Spleen (tissue), 11 donors: ENCODE measurements at regions not wholly inside any gene's neighbourhood (a gene's known extent, or its start where the extent isn't known, plus 50 kb on each side); places are given as distances from the start of the nearest gene placed in this dataset.
"Not testable (repeated sequence)": the region's sequence is repeated elsewhere in the genome, so short reads cannot be mapped to it uniquely, and the experiment has no call there.

Experiments used
- DNase-seq: peaks from one replicate; pipeline ENCODE4 v3.0.0-alpha.2; 2020
- H3K27ac ChIP-seq, 8 donors: fragments of 200-600 bp; sonication (generic) in 7 of 8; 1 replicate in 4 of 8; 2 replicates in 4 of 8; pipeline versions ENCODE4 v1.5.0 to v1.8.0; 2016 to 2021; ENCODE audit warnings: inconsistent platforms in 4 of 8, mild to moderate bottlenecking in 4 of 8, moderate library complexity in 1 of 8
- H3K27me3 ChIP-seq, 7 donors: fragments of 200-600 bp; sonication (generic) in 6 of 7; replicated peaks in 1 of 7; 1 replicate in 4 of 7; 2 replicates in 3 of 7; pipeline versions ENCODE4 v1.5.0 to v1.8.0; 2016 to 2021; ENCODE audit warnings: inconsistent platforms in 3 of 7, mild to moderate bottlenecking in 1 of 7
- H3K36me3 ChIP-seq, 6 donors: fragments of 200-600 bp; sonication (generic) in 5 of 6; 1 replicate in 4 of 6; 2 replicates in 2 of 6; pipeline versions ENCODE4 v1.5.0 to v1.8.0; 2016 to 2021; ENCODE audit warnings: inconsistent platforms in 2 of 6
- H3K4me1 ChIP-seq, 6 donors: fragments of 200-600 bp; sonication (generic) in 5 of 6; 1 replicate in 3 of 6; 2 replicates in 3 of 6; pipeline versions ENCODE4 v1.5.0 to v1.8.0; 2016 to 2021; ENCODE audit warnings: inconsistent platforms in 3 of 6
- H3K4me3 ChIP-seq, 8 donors: fragments of 200-600 bp; sonication (generic) in 7 of 8; 1 replicate in 4 of 8; 2 replicates in 4 of 8; pipeline versions ENCODE4 v1.5.0 to v1.8.0; 2016 to 2021; ENCODE audit warnings: inconsistent platforms in 4 of 8, mild to moderate bottlenecking in 4 of 8, moderate library complexity in 2 of 8
- H3K9me3 ChIP-seq, 8 donors: fragments of 200-600 bp; sonication (generic) in 7 of 8; 1 replicate in 4 of 8; 2 replicates in 4 of 8; pipeline versions ENCODE4 v1.5.0 to v1.8.0; 2016 to 2021; ENCODE audit warnings: inconsistent platforms in 4 of 8
- POLR2A ChIP-seq, 3 donors: fragments of 450-650 bp; IDR thresholded peaks; one replicate each; pipeline ENCODE4 v1.5.1; 2017; ENCODE audit warnings: antibody characterized with exemption in 3 of 3, mild to moderate bottlenecking in 1 of 3
- POLR2AphosphoS5 ChIP-seq, 3 donors: sonication (generic); formaldehyde crosslinking; IDR thresholded peaks; one replicate each; pipeline ENCODE4 v1.5.1; 2017; ENCODE audit warnings: antibody characterized with exemption in 3 of 3
- WGBS, 5 donors: extraction: QIAGEN DNeasy Blood & Tissue Kit in 3 of 5; methylation state at CpG; one replicate each; pipeline versions ENCODE4 v1.1.5 to v1.1.7; 2013 to 2018; 5-methylcytosine and 5-hydroxymethylcytosine counted together
- intact Hi-C: fragments of 100-400 bp; cut with DNase I; formaldehyde crosslinking; loops from one replicate; pipeline ENCODE4 v1.15.0; 2023; ENCODE audit warnings: low total_unique reads
- TF ChIP-seq, protein P1 (sequence below), 11 experiments: fragments of 200-600 bp in 7 of 11; fragments of 450-650 bp in 4 of 11; sonication (generic) in 4 of 11; IDR thresholded peaks in 8 of 11; conservative IDR thresholded peaks in 3 of 11; 1 replicate in 7 of 11; 2 replicates in 4 of 11; pipeline versions ENCODE4 v1.4.0 to v1.8.0; 2016 to 2021; ENCODE audit warnings: antibody characterized with exemption in 11 of 11, inconsistent platforms in 4 of 11, mild to moderate bottlenecking in 1 of 11
- donor health status: healthy with polysubstance abuse.
- donor health status: DM: no; HTN: no; CAD: no; lungs with moderate emphysema.
- donor health status: DM: no; HTN: no; CAD: no.
- donor health status: Bipolar disorder and iron deficiency.
- donor health status: healthy.
- donor health status: DM: no; HTN: no; CAD: no.
- donor health status: DM: yes; HTN: yes; CAD: no.

DNA sequence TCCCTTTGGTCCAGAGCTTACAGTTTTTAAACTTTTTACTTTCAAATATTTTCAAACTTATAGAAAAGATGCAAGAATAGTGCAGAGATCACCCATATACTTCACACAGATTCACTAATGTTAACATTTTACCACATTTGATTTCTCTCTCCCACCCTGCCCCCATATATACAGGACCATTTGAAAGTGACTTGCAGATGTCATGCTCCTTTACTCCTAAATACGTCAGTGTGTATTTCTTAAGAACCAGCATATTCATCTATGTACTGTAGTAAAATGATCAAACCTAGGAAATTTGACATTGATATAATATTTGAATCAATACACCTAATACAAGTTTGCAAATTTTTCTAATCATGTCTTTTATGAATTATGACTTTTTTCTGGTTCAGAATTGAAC, 100.4 kb upstream of the CHD1 start:
- H3K4me3 ChIP-seq = no peak overlapping the region
- TF ChIP-seq POLR2AphosphoS5 (IDR thresholded peaks at IDR 0.05) (no peak), POLR2A (IDR thresholded peaks at IDR 0.05) (no peak)
- TF ChIP-seq, protein P1, sequence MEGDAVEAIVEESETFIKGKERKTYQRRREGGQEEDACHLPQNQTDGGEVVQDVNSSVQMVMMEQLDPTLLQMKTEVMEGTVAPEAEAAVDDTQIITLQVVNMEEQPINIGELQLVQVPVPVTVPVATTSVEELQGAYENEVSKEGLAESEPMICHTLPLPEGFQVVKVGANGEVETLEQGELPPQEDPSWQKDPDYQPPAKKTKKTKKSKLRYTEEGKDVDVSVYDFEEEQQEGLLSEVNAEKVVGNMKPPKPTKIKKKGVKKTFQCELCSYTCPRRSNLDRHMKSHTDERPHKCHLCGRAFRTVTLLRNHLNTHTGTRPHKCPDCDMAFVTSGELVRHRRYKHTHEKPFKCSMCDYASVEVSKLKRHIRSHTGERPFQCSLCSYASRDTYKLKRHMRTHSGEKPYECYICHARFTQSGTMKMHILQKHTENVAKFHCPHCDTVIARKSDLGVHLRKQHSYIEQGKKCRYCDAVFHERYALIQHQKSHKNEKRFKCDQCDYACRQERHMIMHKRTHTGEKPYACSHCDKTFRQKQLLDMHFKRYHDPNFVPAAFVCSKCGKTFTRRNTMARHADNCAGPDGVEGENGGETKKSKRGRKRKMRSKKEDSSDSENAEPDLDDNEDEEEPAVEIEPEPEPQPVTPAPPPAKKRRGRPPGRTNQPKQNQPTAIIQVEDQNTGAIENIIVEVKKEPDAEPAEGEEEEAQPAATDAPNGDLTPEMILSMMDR (IDR thresholded peaks at IDR 0.05 in 8 of 11, conservative IDR thresholded peaks at IDR 0.05 in 3 of 11) = no peak
- no peaks in the 10 kb centered on the region for H3K9me3 ChIP-seq
- no peaks in the 10 kb centered on the region for H3K27me3 ChIP-seq
- H3K36me3 ChIP-seq = no peaks in the 10 kb centered on the region
- peaks cover 32 to 91% (median 68%) of the 10 kb centered on the region in 6 donors for H3K4me1 ChIP-seq
- peak overlapping the region in 1 of 8 donors; percentile 88 for H3K27ac ChIP-seq
- no peak for DNase-seq
- intact Hi-C loops = no loop called here
- 79 to 85% (median 80%) methylated on average over 1 of the region's 1 CpG for WGBS, 5 donors

DNA sequence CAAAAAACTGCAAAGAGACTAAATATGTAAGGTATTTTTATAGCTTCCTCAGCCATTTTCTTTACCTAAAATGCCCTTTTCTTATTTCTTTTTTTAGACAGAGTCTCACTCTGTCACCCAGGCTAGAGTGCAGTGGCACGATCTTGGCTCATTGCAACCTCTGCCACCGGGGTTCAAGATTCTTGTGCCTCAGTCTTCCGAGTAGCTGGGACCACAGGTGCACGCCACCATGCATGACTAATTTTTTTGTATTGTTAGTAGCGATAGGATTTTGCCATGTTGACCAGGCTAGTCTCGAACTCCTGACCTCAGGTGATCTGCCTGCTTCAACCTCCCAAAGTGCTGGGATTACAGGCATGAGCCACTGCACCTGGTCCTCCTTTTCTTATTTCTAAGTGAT, 99.4 kb upstream of the CHD1 start:
- H3K9me3 ChIP-seq, H3K4me3 ChIP-seq, DNase-seq, intact Hi-C loops, H3K36me3 ChIP-seq, H3K27me3 ChIP-seq: not testable (repeated sequence)
- H3K27ac ChIP-seq = peak overlapping the region in 6 of 8 donors; percentile 79 to 91 (median 86)
- 61 to 90% (median 72%) methylated on average over 6 of the region's 6 CpGs for WGBS, 5 donors
- peaks cover 23 to 81% (median 59%) of the 10 kb centered on the region in 6 donors for H3K4me1 ChIP-seq

DNA sequence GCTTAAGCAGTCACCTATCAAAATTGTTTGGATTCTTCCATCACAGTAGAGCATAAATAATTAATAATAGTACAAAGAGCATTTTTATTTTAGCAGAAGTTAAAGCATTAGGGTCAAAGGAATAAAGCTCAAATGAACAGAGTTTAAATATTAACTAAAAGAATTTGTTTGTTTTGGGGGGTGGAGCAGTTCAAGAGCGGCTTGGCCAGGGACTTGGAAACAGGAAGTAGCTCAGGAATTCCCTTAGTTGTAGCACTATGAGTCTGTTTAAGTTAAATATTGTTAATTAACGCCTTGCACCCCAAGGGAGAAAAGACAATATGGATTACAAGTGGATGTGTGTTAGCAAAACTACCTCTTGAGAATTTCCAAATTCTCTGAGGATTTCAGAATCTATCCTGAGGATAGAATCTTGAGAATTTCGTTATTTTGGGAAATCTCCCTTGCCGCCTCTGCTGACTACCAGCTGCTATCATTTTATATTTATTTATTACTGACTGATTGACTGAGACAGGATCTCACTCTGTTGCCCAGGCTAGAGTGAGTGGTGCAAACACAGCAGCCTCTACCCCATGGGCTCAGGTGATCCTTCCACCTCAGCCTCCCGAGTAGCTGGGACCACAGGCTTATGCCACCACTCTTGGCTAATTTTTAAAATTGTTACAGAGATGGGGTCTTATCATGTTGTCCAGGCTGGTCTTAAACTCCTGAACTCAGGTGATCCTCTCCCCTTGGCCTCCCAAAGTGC, 96.7 kb upstream of the CHD1 start:
- no peak overlapping the region for H3K4me3 ChIP-seq
- 53 to 60% (median 59%) methylated on average over 5 of the region's 5 CpGs for WGBS, 5 donors
- TF ChIP-seq, protein P1 (IDR thresholded peaks at IDR 0.05 in 8 of 11, conservative IDR thresholded peaks at IDR 0.05 in 3 of 11) = no peak
- no peak for TF ChIP-seq POLR2A (IDR thresholded peaks at IDR 0.05)
- no peak for TF ChIP-seq POLR2AphosphoS5 (IDR thresholded peaks at IDR 0.05)
- intact Hi-C loops = no loop called here
- DNase-seq = no peak
- H3K27ac ChIP-seq = peak overlapping the region; percentile 16 to 91 (median 84)
- H3K4me1 ChIP-seq = peaks cover 17 to 57% (median 41%) of the 10 kb centered on the region in 6 donors
- H3K27me3 ChIP-seq = no peaks in the 10 kb centered on the region
- no peaks in the 10 kb centered on the region for H3K36me3 ChIP-seq
- H3K9me3 ChIP-seq = no peaks in the 10 kb centered on the region

DNA sequence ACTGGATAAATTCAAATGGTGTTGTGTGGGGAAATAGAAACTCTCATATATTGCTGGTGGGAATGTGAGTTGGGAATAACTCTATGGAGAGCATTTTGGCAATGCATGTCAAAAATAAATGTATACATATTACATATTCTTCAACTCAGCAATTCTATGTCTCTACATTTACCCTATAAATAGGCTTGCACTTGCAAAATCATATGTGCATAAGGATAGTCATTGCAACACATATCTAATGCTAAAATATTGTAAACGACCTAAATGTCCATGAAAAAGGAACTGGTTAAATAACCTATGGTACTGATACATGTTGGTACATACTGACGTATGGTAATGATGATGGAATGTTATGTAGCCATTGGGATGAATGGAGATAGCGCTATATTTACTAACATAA, 94.5 kb upstream of the CHD1 start:
- Histone ChIP-seq H3K36me3 (no peaks in the 10 kb centered on the region), H3K27ac (no peak overlapping the region), H3K27me3 (no peaks in the 10 kb centered on the region), H3K4me1 (peaks cover 14 to 48% (median 33%) of the 10 kb centered on the region in 6 donors), H3K4me3 (no peak overlapping the region), H3K9me3 (no peaks in the 10 kb centered on the region)
- DNase-seq = no peak
- WGBS, 5 donors = 61 to 84% (median 76%) methylated on average over 3 of the region's 3 CpGs
- no peak for TF ChIP-seq POLR2A (IDR thresholded peaks at IDR 0.05)
- TF ChIP-seq, protein P1 (IDR thresholded peaks at IDR 0.05 in 8 of 11, conservative IDR thresholded peaks at IDR 0.05 in 3 of 11) = no peak
- intact Hi-C loops = no loop called here
